ENCODE measurements at regions not wholly inside any gene's neighbourhood (a gene's known extent, or its start where the extent isn't known, plus 50 kb on each side); places are given as distances from the start of the nearest gene placed in this dataset.

- Histone ChIP-seq H3F3A (ENCODE audit: insufficient read depth, low read length) (no peaks in the 10 kb centered on the region), H3K9me2 (replicated peaks; ENCODE audit: insufficient read depth, low read length) (no peaks in the 10 kb centered on the region), H2AFZ (ENCODE audit: low read length) (no peak overlapping the region), H3K9ac (ENCODE audit: low read length) (no peak overlapping the region), H4K20me1 (ENCODE audit: insufficient read depth, low read length) (no peaks in the 10 kb centered on the region), H3K4me2 (ENCODE audit: low read depth, low read length) (no peak overlapping the region), H3K27me3 (replicated peaks; ENCODE audit: insufficient read depth, low read length) (no peaks in the 10 kb centered on the region), H3K4me1 (ENCODE audit: low read length) (no peaks in the 10 kb centered on the region), H3K9me3 (replicated peaks; ENCODE audit: insufficient read depth, low read length) (no peaks in the 10 kb centered on the region), H3K4me3 (ENCODE audit: low read length) (no peak overlapping the region), H3K36me3 (replicated peaks; ENCODE audit: insufficient read depth, low read length) (no peaks in the 10 kb centered on the region), H3K27ac (ENCODE audit: low read length) (no peak overlapping the region), H3K79me2 (ENCODE audit: low read length) (no peaks in the 10 kb centered on the region)
- no peak for DNase-seq
- TF ChIP-seq EZH2phosphoT487 (IDR thresholded peaks at IDR 0.05; ENCODE audit: low read length) (no peak), EZH2 (optimal IDR thresholded peaks at IDR 0.05; ENCODE audit: low read depth, low read length) (no peak)
- TF ChIP-seq, protein P1, sequence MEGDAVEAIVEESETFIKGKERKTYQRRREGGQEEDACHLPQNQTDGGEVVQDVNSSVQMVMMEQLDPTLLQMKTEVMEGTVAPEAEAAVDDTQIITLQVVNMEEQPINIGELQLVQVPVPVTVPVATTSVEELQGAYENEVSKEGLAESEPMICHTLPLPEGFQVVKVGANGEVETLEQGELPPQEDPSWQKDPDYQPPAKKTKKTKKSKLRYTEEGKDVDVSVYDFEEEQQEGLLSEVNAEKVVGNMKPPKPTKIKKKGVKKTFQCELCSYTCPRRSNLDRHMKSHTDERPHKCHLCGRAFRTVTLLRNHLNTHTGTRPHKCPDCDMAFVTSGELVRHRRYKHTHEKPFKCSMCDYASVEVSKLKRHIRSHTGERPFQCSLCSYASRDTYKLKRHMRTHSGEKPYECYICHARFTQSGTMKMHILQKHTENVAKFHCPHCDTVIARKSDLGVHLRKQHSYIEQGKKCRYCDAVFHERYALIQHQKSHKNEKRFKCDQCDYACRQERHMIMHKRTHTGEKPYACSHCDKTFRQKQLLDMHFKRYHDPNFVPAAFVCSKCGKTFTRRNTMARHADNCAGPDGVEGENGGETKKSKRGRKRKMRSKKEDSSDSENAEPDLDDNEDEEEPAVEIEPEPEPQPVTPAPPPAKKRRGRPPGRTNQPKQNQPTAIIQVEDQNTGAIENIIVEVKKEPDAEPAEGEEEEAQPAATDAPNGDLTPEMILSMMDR (IDR thresholded peaks at IDR 0.05; ENCODE audit: low read length), result no peak
Observed at GRCh38 chr5:155619688-155620087, 606.1 kb downstream of the KIF4B start.

GRCh38 chr5:155620821-155621410 lies 607.4 kb downstream of the KIF4B start:
- Histone ChIP-seq H3K27me3 (replicated peaks; ENCODE audit: insufficient read depth, low read length) (no peaks in the 10 kb centered on the region), H3K9me2 (replicated peaks; ENCODE audit: insufficient read depth, low read length) (no peaks in the 10 kb centered on the region), H3K79me2 (ENCODE audit: low read length) (no peaks in the 10 kb centered on the region), H3K27ac (ENCODE audit: low read length) (no peak overlapping the region), H2AFZ (ENCODE audit: low read length) (no peak overlapping the region), H3K4me3 (ENCODE audit: low read length) (no peak overlapping the region), H4K20me1 (ENCODE audit: insufficient read depth, low read length) (no peaks in the 10 kb centered on the region), H3K9ac (ENCODE audit: low read length) (no peak overlapping the region), H3K4me2 (ENCODE audit: low read depth, low read length) (no peak overlapping the region), H3K4me1 (ENCODE audit: low read length) (no peaks in the 10 kb centered on the region), H3K9me3 (replicated peaks; ENCODE audit: insufficient read depth, low read length) (no peaks in the 10 kb centered on the region), H3F3A (ENCODE audit: insufficient read depth, low read length) (no peaks in the 10 kb centered on the region), H3K36me3 (replicated peaks; ENCODE audit: insufficient read depth, low read length) (no peaks in the 10 kb centered on the region)
- DNase-seq, result no peak
- TF ChIP-seq EZH2phosphoT487 (IDR thresholded peaks at IDR 0.05; ENCODE audit: low read length) (no peak), EZH2 (optimal IDR thresholded peaks at IDR 0.05; ENCODE audit: low read depth, low read length) (no peak)
- TF ChIP-seq, protein P1 (IDR thresholded peaks at IDR 0.05; ENCODE audit: low read length), result no peak

- Histone ChIP-seq H3K4me2 (ENCODE audit: low read depth, low read length) (no peak overlapping the region), H4K20me1 (ENCODE audit: insufficient read depth, low read length) (no peaks in the 10 kb centered on the region), H3K9ac (ENCODE audit: low read length) (no peak overlapping the region), H3K27me3 (replicated peaks; ENCODE audit: insufficient read depth, low read length) (no peaks in the 10 kb centered on the region), H3K36me3 (replicated peaks; ENCODE audit: insufficient read depth, low read length) (no peaks in the 10 kb centered on the region), H3K9me3 (replicated peaks; ENCODE audit: insufficient read depth, low read length) (no peaks in the 10 kb centered on the region), H3K4me3 (ENCODE audit: low read length) (no peak overlapping the region), H3K9me2 (replicated peaks; ENCODE audit: insufficient read depth, low read length) (no peaks in the 10 kb centered on the region), H3K4me1 (ENCODE audit: low read length) (no peaks in the 10 kb centered on the region), H3K27ac (ENCODE audit: low read length) (no peak overlapping the region), H3K79me2 (ENCODE audit: low read length) (no peaks in the 10 kb centered on the region), H2AFZ (ENCODE audit: low read length) (no peak overlapping the region), H3F3A (ENCODE audit: insufficient read depth, low read length) (no peaks in the 10 kb centered on the region)
- DNase-seq, result no peak
- no peak for TF ChIP-seq EZH2 (optimal IDR thresholded peaks at IDR 0.05; ENCODE audit: low read depth, low read length)
- TF ChIP-seq, protein P1 (IDR thresholded peaks at IDR 0.05; ENCODE audit: low read length), result no peak
- no peak for TF ChIP-seq EZH2phosphoT487 (IDR thresholded peaks at IDR 0.05; ENCODE audit: low read length)
Observed at GRCh38 chr5:155624597-155625241, 611.2 kb downstream of the KIF4B start.

Measured in MM.1S (cell line).